NCI-H1694 (cell line): ENCODE measurements at regions not wholly inside any gene's neighbourhood (a gene's known extent, or its start where the extent isn't known, plus 50 kb on each side); places are given as distances from the start of the nearest gene placed in this dataset.
"Not testable (repeated sequence)": the region's sequence is repeated elsewhere in the genome, so short reads cannot be mapped to it uniquely, and the experiment has no call there.

Experiments used
- DNase-seq: peaks from one replicate; lab custom pipeline; 2025; lab: John Stamatoyannopoulos, UW

DNA sequence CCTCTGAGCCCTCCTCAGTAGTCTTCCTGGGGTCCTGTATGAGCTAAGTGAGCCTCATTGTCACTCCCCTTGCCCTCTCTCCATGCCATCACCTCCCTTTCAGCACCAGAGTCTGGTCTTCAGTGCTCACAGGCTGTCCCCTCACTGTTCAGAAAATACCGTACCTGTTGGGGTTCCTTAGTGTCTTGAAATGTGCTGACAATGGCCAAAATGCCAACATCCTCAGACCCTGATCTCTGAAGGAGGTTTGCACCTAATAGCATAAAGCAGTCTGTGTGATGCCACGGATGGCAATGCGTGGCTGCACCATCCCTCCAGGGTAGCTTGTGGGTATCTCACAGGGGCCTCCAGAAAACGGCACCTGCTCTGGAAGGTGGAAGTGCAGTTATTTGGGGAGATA lies 301.0 kb upstream of the TLE3 start:
- no peak for DNase-seq

DNA sequence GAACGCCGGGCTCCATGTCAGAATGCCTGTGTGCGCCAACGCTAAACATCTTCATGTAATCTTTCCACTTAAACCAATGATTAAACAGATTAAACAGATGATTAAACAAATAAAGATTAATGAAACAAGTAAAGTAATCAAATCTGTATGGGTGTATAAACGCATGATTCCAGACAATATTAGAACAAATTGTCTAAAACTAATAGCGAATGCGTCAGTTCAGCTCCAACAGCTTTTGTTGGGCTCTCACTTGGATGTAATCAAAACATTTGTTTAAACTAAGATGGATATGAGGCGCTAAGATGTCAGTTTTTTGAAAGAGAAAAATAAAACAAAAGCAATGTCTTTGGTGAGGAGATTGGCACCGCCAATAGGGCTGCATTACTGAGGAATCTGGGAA lies 299.1 kb upstream of the TLE3 start:
- no peak for DNase-seq

DNA sequence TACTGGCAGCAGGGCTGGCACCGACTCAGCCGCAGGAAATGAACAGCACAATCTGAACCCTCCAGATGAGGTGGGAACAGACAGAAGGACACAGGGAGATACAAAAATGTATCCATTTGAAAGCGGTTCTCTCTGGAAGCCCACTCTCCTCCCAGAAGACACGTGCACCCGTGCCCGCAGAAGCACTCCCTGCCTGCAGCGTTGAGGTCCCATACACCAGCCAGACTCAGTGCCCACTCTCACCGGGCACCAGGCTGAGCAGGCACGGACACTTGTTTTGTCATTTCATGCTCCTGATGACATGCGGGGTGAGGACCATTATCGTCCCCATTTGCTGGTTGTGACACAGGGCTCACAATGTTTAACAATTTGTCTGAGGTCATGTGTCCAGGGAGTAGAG lies 297.4 kb upstream of the TLE3 start:
- no peak for DNase-seq

DNA sequence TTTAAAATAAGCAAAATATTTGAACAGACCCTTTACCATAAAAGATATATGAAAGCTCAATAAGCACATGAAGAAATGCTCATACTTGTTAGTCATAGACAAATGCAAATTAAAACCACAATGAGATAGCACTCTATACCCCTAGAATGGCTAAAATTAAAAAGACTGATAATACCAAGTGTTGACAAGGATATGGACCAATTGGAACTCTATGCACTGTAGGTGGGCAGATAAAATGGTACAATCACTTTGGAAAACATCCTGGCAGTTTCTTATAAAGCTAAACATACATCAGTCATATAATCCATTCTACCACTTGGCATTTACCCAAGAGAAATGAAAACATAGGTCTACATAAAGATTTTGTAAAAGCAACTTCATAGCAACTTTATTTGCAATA lies 293.0 kb upstream of the TLE3 start:
- DNase-seq = no peak

DNA sequence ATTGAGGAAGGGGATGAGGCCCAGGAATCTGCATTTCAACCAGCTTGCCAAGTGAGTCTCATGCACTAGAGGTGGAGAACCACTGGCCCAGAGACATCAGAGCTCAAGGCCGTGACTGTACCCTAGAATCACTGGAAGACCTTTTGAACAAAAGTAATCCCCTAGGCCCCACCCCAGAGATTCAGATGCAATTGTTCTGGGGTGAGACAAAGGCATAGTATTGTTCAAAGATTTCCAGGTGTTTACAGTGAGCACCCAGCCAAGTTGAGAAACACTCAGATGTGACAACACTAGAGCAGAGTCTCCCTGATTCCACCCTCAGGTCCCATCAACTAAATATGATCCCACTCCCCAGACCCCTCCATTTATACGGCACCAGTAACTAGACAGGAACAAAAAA lies 290.3 kb upstream of the TLE3 start:
- no peak for DNase-seq

DNA sequence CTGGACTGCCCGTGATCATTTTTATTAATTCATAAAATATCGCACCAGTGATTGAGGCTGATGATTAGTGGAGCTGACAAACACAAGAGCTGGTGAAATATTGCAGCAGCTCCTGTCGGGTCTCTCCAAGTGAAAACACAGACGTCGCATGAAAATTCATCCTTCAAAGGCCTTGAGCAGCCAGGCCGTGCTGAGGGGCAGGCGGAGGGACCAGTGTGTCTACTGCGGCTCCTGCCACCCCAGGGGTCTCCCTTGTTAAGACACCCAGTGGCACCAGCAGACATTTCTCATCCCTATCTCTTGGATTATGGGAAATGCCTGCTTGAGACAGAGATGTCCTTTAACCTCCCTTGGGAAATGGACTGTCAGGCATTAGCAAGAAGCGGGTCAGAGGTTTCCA lies 289.4 kb upstream of the TLE3 start:
- DNase-seq = no peak

DNA sequence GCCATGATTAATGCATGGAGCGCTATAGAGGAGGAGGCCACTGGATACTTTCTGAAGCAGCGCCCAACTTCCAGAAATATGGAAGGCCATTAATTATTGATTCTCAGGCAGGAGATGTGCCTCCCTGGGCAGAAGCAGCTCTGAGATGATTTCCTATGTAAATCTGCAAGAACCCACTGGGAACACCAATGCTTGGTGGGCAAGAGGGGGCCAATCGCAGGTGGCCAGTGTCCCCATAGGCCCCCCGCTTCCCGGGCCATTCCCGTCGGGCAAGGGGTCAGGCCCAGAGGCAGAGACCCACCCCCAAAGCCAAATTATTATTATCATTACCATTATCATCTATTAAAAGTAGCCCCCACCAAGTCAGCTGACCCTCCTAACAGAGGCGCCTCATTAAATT lies 288.0 kb upstream of the TLE3 start:
- DNase-seq = no peak

DNA sequence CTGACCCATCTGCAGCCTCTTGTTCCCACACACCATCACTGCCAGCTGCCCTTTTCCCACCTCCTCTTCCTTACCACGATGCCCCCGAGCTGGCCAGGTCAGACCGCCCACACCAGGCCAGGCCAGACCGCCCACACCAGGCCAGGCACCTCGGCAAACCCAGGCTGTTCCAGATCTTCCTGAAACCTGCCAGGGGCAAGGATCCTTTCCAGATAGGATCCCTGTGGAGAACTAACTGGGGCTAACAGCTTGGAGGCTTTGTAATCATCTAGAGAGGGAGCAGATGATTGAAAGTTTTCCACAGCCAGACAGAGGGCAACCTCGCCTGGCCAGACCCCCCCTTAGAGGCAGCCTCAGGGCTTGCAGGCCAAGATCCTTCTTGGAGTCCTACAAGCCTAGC lies 287.3 kb upstream of the TLE3 start:
- DNase-seq = no peak

DNA sequence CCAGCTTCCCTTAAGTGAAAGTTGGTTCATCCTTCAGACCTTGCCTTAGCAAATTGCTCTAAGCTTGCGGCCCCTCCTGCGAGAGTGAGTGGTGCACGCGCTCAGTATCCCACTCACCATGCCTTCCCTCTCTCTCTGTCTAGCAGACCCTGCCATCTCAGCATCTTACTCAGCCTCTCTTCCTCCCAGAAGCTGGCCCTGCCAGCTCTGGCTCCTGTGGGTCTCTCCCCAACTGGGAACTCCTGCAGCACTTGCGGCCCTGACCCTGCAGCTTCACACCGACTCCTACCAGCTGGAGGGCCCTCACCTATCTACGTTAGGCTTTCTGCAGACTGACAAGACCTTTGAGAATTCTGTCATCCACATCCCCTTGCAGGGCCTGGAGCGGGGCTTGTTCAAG lies 286.1 kb upstream of the TLE3 start:
- no peak for DNase-seq

DNA sequence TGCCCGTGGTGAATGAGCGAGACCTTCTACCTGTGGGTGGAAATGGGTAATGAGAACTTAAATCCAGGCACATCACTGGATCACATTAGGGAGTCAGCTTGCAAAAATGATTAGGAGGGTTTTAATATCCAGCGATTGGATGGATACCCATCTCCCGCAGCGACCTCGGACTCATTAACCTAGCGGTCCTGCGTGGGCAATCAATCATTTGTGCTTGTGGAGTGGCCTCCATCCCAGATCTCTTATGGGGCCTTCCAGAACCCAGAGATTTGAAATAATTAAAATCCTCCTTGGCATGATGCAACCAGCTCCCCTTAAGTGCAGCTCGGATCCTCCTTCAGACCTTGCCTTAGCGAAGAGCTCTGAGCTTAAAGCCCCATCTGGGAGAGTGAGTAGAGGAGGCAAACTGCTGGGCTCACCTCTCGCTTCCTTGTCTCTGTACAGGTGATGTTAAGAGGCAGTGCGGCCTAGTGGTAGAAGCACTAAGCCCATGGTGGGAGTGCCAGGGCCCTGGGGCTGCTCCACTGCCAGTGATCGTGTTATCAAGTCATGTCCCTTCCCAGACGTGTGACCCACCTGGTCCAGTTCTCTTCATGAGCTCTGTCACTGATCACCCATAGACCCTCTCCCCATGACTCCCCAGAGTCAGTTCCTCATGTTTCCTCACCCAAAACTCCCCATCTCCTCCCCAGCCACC lies 285.2 kb upstream of the TLE3 start:
- no peak for DNase-seq

DNA sequence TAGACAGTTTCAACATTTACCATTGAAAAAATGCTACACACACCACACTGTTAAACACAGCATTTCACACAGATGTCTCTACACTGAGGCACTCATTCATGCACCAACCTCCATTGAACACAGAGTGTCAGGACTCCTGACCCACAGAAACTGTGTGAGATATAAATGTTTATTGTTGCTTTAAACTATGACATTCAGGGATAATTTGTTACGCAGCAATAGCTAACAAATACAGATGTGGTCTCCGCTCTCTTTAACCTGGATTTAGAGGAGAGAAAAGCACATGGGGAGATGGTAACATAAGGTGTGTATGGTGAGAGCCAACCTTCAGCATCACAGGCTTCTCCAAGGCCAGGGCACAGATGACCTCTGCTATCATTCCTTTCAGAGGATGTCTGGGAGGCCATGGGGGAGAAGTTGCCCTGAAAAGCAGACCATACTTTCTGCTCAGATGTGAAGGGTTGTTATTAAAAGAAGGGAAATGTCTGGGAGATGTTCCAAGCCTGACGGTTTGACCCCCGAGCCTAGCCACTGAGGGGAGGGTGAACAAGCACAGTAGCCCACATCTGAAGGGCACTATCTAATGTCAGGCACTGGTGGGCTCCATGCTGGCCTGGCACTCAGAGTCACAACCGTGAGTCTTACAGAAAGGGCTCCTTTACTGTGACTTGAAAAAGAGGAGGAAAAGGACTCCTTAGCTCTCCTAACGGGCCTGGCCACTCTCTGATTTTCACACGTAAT lies 284.5 kb upstream of the TLE3 start:
- DNase-seq = no peak

DNA sequence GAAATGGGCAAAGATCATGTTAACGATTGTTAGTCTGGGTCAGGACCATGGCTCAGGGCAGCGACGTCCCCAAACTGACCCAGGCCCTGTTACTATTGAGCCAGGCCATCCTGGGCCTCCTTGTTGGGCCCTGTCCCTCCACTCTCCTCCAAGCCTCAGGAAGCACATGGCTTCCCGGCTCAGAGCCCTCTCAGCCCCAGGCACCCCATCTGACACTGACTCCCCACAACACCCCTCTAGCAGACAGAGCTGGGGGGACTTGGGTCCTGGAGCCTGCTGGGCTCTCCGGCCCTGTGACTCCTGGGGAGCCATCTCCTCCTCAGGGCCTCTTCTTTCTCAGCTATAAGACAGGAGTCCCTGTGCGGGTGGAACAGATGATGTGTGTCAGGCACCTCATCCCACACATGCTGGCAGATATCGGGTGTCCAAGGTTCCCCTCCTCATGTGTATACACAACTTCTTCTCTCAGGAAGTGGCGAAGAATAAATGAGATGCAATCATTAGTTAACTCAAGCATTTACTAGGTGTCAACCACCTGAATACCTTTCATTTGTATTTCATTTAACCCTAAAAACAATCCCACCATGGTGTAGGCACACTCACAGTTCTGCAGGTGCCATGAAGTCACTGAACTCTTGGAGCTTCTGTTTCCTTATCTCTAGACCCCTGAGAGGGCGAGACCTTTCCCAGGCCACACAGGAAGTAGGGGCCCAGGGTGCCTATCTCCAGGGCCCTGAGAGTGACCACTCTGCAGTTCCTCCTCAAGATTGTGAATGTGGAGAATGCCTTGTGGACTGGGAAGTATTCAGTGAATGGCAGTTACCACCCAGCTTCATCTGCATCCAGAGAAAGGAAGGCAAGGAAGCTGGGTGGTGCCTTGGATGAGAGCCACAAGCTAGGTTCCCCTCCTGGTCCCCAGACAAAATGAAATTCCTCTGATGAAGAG lies 282.5 kb upstream of the TLE3 start:
- DNase-seq = no peak

DNA sequence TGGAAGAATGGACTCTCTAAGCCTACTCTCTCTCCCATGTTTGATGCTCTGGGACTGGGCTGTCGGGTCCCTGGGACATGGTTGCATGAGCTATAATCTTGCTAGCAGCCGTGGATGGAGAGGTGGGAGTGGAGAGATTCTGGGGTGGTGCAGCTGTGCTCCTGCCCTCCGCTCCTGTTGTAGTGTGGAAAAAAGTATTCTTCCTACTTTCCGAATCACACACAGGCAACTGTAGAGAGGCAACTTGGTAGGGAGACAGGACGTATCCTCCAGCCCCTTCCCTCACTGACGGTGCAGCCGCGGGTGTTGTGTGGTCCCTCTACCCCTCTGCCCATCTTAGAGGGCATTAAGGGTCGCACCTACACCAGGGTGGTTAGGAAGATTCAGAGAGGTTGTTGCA lies 281.4 kb upstream of the TLE3 start:
- no peak for DNase-seq

DNA sequence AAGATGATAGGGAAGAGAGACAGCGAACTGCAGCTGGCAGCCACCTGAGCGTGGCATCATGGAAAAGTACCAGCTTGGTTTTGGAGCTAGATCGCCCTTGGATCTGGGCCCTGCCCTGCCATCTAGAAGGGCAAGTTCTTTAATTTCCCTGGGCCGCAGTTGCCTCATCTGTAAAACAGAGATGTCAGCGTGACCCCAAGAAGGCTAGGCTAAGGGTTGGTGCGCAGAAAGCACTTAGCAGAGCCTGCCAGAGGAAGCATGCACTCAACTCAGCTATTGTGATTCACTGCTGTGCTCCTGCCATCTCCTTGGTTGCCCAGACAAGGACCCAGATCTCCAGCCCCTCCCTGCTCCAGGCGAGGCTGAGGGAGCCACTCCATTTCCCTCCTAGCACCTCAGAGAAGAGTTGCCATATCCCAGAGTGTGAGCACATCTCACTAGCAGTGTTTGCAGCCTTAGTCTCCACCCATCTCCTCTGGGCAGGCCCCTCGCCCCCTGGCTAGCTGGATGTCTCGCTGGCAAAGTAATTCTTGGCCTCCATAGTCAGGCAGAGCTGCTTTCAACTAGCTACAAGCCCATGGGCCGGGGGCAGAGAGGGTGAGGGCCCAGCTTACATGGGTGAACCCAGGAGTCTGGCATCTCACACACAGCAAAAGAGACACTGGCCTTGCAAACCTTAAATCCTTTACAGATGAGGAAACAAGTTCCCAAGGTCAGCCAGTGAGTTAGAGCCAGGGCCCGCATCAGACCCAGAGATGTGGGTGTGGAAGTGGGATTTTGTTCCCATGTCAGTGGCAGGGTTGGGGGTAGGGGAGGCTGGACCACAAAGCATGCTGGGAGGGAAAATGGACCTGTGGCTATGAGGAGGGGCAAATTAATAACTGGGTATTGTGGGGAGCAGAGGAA lies 280.7 kb upstream of the TLE3 start:
- DNase-seq = no peak

DNA sequence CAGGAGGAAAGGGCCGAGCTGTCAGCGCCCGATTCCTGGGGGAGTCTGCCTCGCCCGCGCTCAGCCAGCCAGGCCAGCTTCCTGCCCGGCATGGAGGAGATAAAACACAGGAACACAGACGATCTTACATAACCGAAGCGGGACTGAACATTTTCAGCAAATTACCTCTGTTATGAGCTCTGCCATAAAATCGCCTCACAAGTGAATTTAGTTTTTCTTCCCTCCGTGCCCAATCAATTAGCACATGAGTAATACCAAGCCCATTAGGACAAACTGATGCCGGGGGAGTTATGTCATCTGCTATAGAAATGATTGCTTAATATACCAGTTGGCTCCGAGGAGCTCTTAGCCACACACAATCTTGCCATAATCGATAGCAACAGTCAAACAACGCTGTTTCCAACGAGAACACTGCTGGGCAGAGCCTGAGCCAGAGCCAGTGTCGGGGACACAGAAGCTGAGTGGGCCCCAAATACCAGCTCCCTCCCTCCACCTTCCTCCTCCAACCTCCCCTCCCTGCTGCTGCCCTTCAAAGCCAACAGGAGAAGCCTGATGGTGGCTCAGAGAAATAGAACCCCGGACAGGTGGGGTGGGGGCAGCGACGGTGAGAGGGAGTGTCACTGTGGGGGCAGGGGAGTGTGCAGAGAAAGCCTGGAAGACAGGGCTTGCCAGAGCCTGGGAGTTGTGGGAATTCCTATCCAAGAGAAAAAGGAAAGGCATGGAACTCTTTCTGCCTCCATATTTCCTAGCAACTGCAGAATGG lies 279.4 kb upstream of the TLE3 start:
- DNase-seq = no peak

DNA sequence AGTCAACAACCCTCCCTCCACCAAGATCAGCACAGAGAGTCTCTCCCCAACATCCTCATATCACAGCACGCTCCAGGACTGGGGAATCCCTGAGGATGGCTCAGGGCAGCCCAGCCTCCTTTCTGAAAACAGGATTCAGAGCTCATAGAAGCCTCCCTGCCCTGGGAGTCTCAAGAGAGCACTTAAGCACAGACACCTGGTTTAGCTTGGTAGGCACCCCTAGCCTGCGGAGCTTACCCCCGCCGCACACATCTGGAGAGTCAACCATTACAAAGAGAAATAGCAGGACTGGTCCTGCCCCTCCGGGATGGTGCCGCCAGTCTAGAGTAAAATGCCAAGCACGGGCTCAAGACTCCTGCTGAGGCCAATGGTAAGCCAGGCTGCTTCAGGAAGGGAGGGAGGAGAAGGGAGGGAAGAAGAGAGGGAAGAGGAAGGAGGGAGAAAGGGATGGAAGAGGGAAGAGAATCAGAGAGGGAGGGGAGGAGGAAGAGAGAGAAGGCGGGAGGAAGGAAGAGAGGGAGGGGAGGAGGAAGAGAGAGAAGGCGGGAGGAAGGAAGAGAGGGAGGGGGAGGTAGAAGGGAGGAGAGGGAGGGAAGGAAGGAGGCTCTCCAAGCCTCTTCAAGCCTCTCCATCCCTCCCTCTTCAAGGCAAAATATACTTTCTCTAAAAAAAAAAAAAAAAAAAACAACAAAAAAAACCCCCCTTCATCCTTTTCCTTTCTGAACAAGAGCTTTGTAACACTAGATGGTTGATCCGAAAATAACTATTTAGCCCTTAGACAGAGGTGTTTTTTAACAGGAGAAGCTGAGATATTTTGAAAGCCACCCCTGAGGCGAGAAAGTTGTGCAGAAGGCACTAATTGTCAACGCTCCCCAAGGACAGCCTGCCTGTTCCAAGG lies 278.6 kb upstream of the TLE3 start:
- DNase-seq = no peak

DNA sequence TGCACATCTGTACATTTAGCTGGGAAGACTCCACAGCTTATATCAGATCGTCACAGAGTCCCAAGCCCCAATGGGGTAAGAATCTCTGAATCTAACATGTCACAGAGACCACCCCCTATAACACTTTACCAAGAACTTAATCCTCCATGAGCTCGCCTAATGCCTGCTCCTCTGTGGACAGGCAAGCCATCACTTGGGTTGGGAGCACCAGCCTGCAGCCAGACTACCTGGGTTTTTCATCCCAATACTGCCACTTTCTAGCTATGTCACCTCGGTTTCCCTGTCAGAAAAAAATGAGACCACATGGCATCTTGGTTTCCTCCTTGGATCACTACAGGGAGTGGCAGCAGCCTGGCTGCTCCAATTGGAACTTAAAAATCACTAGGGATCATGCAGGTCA lies 277.9 kb upstream of the TLE3 start:
- DNase-seq = no peak

DNA sequence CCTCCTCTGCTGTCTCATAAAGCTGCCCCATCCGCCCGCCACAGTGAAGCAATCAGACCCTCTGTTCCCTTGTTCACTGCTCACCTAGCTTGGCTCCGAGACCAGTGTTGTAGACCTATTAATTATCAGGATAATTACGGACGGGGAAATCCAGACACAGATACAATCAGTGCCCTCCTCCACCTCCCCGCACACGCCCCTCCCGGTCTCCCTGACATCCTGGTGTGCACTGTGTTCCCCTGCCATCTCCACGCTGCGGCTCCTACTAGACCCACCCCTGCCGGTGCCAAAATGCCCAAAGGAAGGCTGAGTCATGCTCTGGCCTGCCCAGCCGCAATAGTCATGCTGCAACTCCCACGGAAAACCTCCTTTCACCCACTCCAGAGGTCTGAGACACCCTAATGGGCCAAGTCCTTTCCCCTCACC lies 277.3 kb upstream of the TLE3 start:
- DNase-seq = no peak

DNA sequence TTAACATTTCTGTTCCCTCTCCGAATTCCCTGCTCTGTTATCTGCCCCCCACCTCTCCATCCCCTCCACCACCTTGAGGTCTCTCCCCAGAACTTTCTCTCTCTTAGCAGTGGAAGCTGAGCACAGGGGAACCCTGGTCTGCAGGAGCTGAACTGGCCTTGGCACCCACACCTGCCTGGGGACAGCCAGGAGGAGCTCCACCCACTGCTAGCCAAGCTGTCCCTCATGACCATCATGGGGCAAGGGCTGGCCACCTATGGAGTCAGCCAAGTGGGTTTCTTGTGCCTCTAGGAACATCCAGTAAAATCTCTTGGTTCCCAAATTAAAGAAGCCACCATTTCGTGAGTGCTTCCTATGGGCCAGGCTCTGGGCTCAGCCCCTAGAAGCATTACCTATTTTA lies 276.4 kb upstream of the TLE3 start:
- DNase-seq = no peak

DNA sequence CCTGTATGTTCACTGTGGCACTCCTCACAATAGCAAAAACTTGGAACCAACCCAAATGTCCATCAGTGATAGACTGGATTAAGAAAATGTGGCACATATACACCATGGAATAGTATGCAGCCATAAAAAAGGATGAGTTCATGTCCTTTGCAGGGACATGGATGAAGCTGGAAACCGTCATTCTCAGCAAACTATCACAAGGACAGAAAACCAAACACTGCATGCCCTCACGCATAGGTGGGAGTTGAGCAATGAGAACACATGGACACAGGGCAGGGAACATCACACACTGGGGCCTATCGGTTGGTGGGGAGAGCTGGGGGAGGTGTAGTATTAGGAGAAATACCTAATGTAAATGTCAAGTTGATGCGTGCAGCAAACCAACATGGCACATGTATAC lies 275.7 kb upstream of the TLE3 start:
- not testable (repeated sequence) for DNase-seq
